Putamen (tissue), 1 donor: ENCODE measurements at regions not wholly inside any gene's neighbourhood (a gene's known extent, or its start where the extent isn't known, plus 50 kb on each side); places are given as distances from the start of the nearest gene placed in this dataset.
A peak's percentile ranks its signal among the peaks of the same experiment; 100 is the strongest.

ENCODE experiments used
- DNase-seq: peaks from one replicate; pipeline ENCODE4 v3.0.0-alpha.2; 2016; ENCODE audit warnings: low spot score

- no peak for DNase-seq
These were observed 1958.6 kb downstream of the C4orf33 start for GRCh38 chr4:131054489-131055019.

GRCh38 chr4:131061734-131062133, 1965.8 kb downstream of the C4orf33 start:
- no peak for DNase-seq

GRCh38 chr4:131063878-131064277, 1967.9 kb downstream of the C4orf33 start:
- DNase-seq: no peak

- DNase-seq: no peak
These were observed 1985.1 kb downstream of the C4orf33 start for GRCh38 chr4:131081069-131081468.

- no peak for DNase-seq
These were observed 1989.0 kb downstream of the C4orf33 start for GRCh38 chr4:131084997-131085396.

- peak; percentile 14 for DNase-seq
These were observed 1995.9 kb downstream of the C4orf33 start for GRCh38 chr4:131091896-131092295.

GRCh38 chr4:131093303-131093702, 1997.4 kb downstream of the C4orf33 start:
- no peak for DNase-seq

GRCh38 chr4:131098976-131099375, 2003.0 kb downstream of the C4orf33 start:
- no peak for DNase-seq

- no peak for DNase-seq
These were observed 2017.3 kb downstream of the C4orf33 start for GRCh38 chr4:131113273-131113672.

- DNase-seq: no peak
These were observed 2017.8 kb downstream of the C4orf33 start for GRCh38 chr4:131113704-131114103.

- DNase-seq: no peak
These were observed 2023.7 kb downstream of the C4orf33 start for GRCh38 chr4:131119661-131120060.

GRCh38 chr4:131137196-131137595, 2011.9 kb upstream of the PCDH10 start:
- no peak for DNase-seq

- no peak for DNase-seq
These were observed 1989.8 kb upstream of the PCDH10 start for GRCh38 chr4:131159261-131159660.

GRCh38 chr4:131192318-131192717, 1956.8 kb upstream of the PCDH10 start:
- DNase-seq: no peak

GRCh38 chr4:131207589-131207988, 1941.5 kb upstream of the PCDH10 start:
- no peak for DNase-seq

- no peak for DNase-seq
These were observed 1900.8 kb upstream of the PCDH10 start for GRCh38 chr4:131248314-131248713.

GRCh38 chr4:131251321-131251720, 1897.8 kb upstream of the PCDH10 start:
- DNase-seq: no peak

- DNase-seq: no peak
These were observed 1891.9 kb upstream of the PCDH10 start for GRCh38 chr4:131257241-131257640.

- peak; percentile 46 for DNase-seq
These were observed 1890.7 kb upstream of the PCDH10 start for GRCh38 chr4:131258361-131258760.

- DNase-seq: no peak
These were observed 1860.7 kb upstream of the PCDH10 start for GRCh38 chr4:131288441-131288840.

GRCh38 chr4:131296192-131296591, 1852.9 kb upstream of the PCDH10 start:
- no peak for DNase-seq

GRCh38 chr4:131302108-131302507, 1847.0 kb upstream of the PCDH10 start:
- no peak for DNase-seq

- DNase-seq: no peak
These were observed 1844.4 kb upstream of the PCDH10 start for GRCh38 chr4:131304686-131305085.

GRCh38 chr4:131309628-131310027, 1839.5 kb upstream of the PCDH10 start:
- no peak for DNase-seq

- no peak for DNase-seq
These were observed 1833.0 kb upstream of the PCDH10 start for GRCh38 chr4:131316086-131316485.
